ENCODE measurements at regions not wholly inside any gene's neighbourhood (a gene's known extent, or its start where the extent isn't known, plus 50 kb on each side); places are given as distances from the start of the nearest gene placed in this dataset.

- Histone ChIP-seq H3K9ac (ENCODE audit: insufficient read depth in 1 of 2, low read depth in 2 of 2, low read length in 2 of 2) (no peak overlapping the region), H3K4me3 (no peak overlapping the region), H3K4me1 (replicated peaks in 1 of 2; ENCODE audit: control insufficient read depth in 2 of 2, insufficient read depth in 2 of 2, low read length in 2 of 2) (no peaks in the 10 kb centered on the region), H3K36me3 (ENCODE audit: control insufficient read depth, insufficient read depth, low read length) (no peaks in the 10 kb centered on the region), H3K4me2 (ENCODE audit: insufficient read depth, low read length) (no peak overlapping the region), H3K9me1 (ENCODE audit: control insufficient read depth, insufficient read depth, low read length) (no peaks in the 10 kb centered on the region), H3K9me3 (replicated peaks; ENCODE audit: control insufficient read depth, insufficient read depth, low read depth, low read length) (no peaks in the 10 kb centered on the region), H4K20me1 (replicated peaks; ENCODE audit: control insufficient read depth, insufficient read depth, low read length) (no peaks in the 10 kb centered on the region), H3K27me3 (ENCODE audit: control insufficient read depth in 2 of 2, insufficient read depth in 2 of 2, low read length in 2 of 2) (peaks cover 0 to 8% of the 10 kb centered on the region in 2 experiments; a peak in 1 of 5 replicates), H3K79me2 (ENCODE audit: control insufficient read depth, insufficient read depth, low read length) (no peaks in the 10 kb centered on the region), H3K27ac (ENCODE audit: extremely low read depth, low read depth, low read length) (no peak overlapping the region), H2AFZ (ENCODE audit: low read depth, low read length) (no peak overlapping the region)
- intact Hi-C loops (cut with micrococcal nuclease) (no loop called here), in situ Hi-C loops (cut with MboI) (no loop called here)
- WGBS (ENCODE audit: insufficient coverage, low coverage, missing lambda C conversion rate): 11% methylated on average over 5 of the region's 20 CpGs
- POLR2A ChIA-PET: interaction anchor here (1.2 kb wide), 1 partner anchor 13 kb away, joined by 5 read pairs; no protein-coding TSS in a partner anchor
- no peak for DNase-seq (ENCODE audit: extremely low read depth in 1 of 4, low spot score in 3 of 4)
- CTCF ChIA-PET (ENCODE audit: low intra/inter-chr PET ratio): no interaction called here
- no TSS peak for BruUV-seq (replicated peaks)
- no peak for ATAC-seq
- TF ChIP-seq ARID3A (IDR thresholded peaks at IDR 0.05; ENCODE audit: borderline replicate concordance, low read depth, low read length) (no peak), TAF9B (IDR thresholded peaks at IDR 0.05; ENCODE audit: partially characterized antibody) (no peak), NFATC3 (IDR thresholded peaks at IDR 0.05) (no peak), ZNF551 (CRISPR knock-in tag; IDR thresholded peaks at IDR 0.05) (no peak), ZKSCAN3 (CRISPR knock-in tag; IDR thresholded peaks at IDR 0.05) (no peak), CBX1 (IDR thresholded peaks at IDR 0.05; ENCODE audit: low read depth) (no peak), SREBF1 (IDR thresholded peaks at IDR 0.05; ENCODE audit: borderline replicate concordance, low read depth, low read length) (no peak), ZMIZ1 (IDR thresholded peaks at IDR 0.05; ENCODE audit: low read depth in 2 of 2, low read length in 2 of 2) (no peak), PREB (CRISPR knock-in tag; IDR thresholded peaks at IDR 0.05) (no peak)
- no peak for FAIRE-seq
Observed at GRCh38 chr14:104320611-104321086, 182.3 kb downstream of the KIF26A start.

Data from K562 (cell line).